H9 (cell line): ENCODE measurements at regions not wholly inside any gene's neighbourhood (a gene's known extent, or its start where the extent isn't known, plus 50 kb on each side); places are given as distances from the start of the nearest gene placed in this dataset.

Source experiments
- DNase-seq: peaks from one replicate; pipeline ENCODE4 v3.0.0-alpha.2; 2017
- H2AFZ ChIP-seq: one replicate; pipeline ENCODE4 v1.6.1; 2013; ENCODE audit warnings: mild to moderate bottlenecking, low read length, control low read depth, moderate library complexity
- H2AK5ac ChIP-seq: 2 replicates; pipeline ENCODE4 v1.6.1; 2013; ENCODE audit warnings: low read length, control low read depth, mixed read lengths; ENCODE audit not compliant: insufficient read length
- H2BK120ac ChIP-seq: one replicate; pipeline ENCODE4 v1.6.1; 2013; ENCODE audit warnings: low read depth, mild to moderate bottlenecking, low read length, control low read depth, inconsistent platforms; ENCODE audit not compliant: poor library complexity, severe bottlenecking
- H2BK12ac ChIP-seq: 2 replicates; pipeline ENCODE4 v1.6.1; 2013; ENCODE audit warnings: low read length, control low read depth, mixed read lengths, low read depth; ENCODE audit not compliant: insufficient read length
- H2BK15ac ChIP-seq: 2 replicates; pipeline ENCODE4 v1.6.1; 2013; ENCODE audit warnings: low read depth, low read length, control low read depth
- H2BK20ac ChIP-seq: one replicate; pipeline ENCODE4 v1.6.1; 2013; ENCODE audit warnings: low read depth, mild to moderate bottlenecking, low read length, control low read depth, inconsistent platforms; ENCODE audit not compliant: poor library complexity, severe bottlenecking
- H2BK5ac ChIP-seq: 2 replicates; pipeline ENCODE4 v1.6.1; 2013; ENCODE audit warnings: low read length, control low read depth, mixed read lengths; ENCODE audit not compliant: insufficient read length
- H3K14ac ChIP-seq: 2 replicates; pipeline ENCODE4 v1.6.1; 2013; ENCODE audit warnings: low read length, control low read depth; ENCODE audit not compliant: insufficient read depth
- H3K18ac ChIP-seq: 2 replicates; pipeline ENCODE4 v1.6.1; 2013; ENCODE audit warnings: low read depth, mild to moderate bottlenecking, mixed read lengths, low read length, control low read depth; ENCODE audit not compliant: insufficient read length
- H3K23ac ChIP-seq: 2 replicates; pipeline ENCODE4 v1.6.1; 2013; ENCODE audit warnings: low read length, control low read depth, mixed read lengths, low read depth; ENCODE audit not compliant: insufficient read length
- H3K23me2 ChIP-seq: 2 replicates; pipeline ENCODE4 v1.6.1; 2013; ENCODE audit warnings: low read depth, mild to moderate bottlenecking, mixed read lengths, low read length, control low read depth; ENCODE audit not compliant: insufficient read length, poor library complexity, severe bottlenecking
- H3K27ac ChIP-seq: 2 replicates; pipeline ENCODE4 v1.5.1; 2013; ENCODE audit warnings: low read length, control low read depth, mixed read lengths, low read depth; ENCODE audit not compliant: insufficient read length
- H3K27me3 ChIP-seq: 2 replicates; pipeline ENCODE4 v1.6.1; 2013; ENCODE audit warnings: low read length, control low read depth, inconsistent platforms; ENCODE audit not compliant: insufficient read depth
- H3K4ac ChIP-seq: 2 replicates; pipeline ENCODE4 v1.6.1; 2013; ENCODE audit warnings: low read depth, mild to moderate bottlenecking, control low read depth, inconsistent platforms, low read length, moderate library complexity
- H3K4me1 ChIP-seq: 2 replicates; pipeline ENCODE4 v1.6.1; 2013; ENCODE audit warnings: low read length, control low read depth, inconsistent platforms; ENCODE audit not compliant: insufficient read depth
- H3K4me2 ChIP-seq: 2 replicates; pipeline ENCODE4 v1.6.1; 2013; ENCODE audit warnings: low read length, control low read depth, mixed read lengths; ENCODE audit not compliant: insufficient read length, insufficient read depth
- H3K56ac ChIP-seq: 2 replicates; pipeline ENCODE4 v1.6.1; 2013; ENCODE audit warnings: low read depth, mild to moderate bottlenecking, mixed read lengths, low read length, control low read depth; ENCODE audit not compliant: insufficient read length
- H3K79me1 ChIP-seq: 2 replicates; pipeline ENCODE4 v1.6.1; 2013; ENCODE audit warnings: low read depth, mild to moderate bottlenecking, moderate library complexity, low read length, control low read depth, inconsistent platforms; ENCODE audit not compliant: insufficient read depth, poor library complexity, severe bottlenecking
- H3K79me2 ChIP-seq: 2 replicates; pipeline ENCODE4 v1.6.1; 2013; ENCODE audit warnings: low read length, control low read depth, inconsistent platforms; ENCODE audit not compliant: insufficient read depth
- H3K9ac ChIP-seq: 2 replicates; pipeline ENCODE4 v1.6.1; 2013; ENCODE audit warnings: low read length, control low read depth, mixed read lengths; ENCODE audit not compliant: insufficient read length; ENCODE audit errors: extremely low read depth
- H3K9me3 ChIP-seq: one replicate; pipeline ENCODE4 v1.6.1; 2013; ENCODE audit warnings: low read depth, low read length, inconsistent platforms; ENCODE audit not compliant: control insufficient read depth
- H3T11ph ChIP-seq: one replicate; pipeline ENCODE4 v1.6.1; 2013; ENCODE audit warnings: mild to moderate bottlenecking, low read length, control low read depth, inconsistent platforms
- H4K20me1 ChIP-seq: one replicate; pipeline ENCODE4 v1.6.1; 2013; ENCODE audit not compliant: control insufficient read depth, insufficient read length, insufficient read depth
- H4K5ac ChIP-seq: 2 replicates; pipeline ENCODE4 v1.6.1; 2013; ENCODE audit warnings: low read depth, mild to moderate bottlenecking, mixed read lengths, low read length, control low read depth; ENCODE audit not compliant: insufficient read length
- H4K8ac ChIP-seq: replicated peaks from 2 replicates; pipeline ENCODE4 v1.6.1; 2013; ENCODE audit warnings: low read length, control low read depth, mixed read lengths, low read depth; ENCODE audit not compliant: insufficient read length
- H4K91ac ChIP-seq: 2 replicates; pipeline ENCODE4 v1.6.1; 2013; ENCODE audit warnings: low read depth, mild to moderate bottlenecking, moderate library complexity, mixed read lengths, low read length, control low read depth; ENCODE audit not compliant: insufficient read length
- H3K27ac Mint-ChIP-seq, 3 experiments: 2 replicates in 2 of 3; 3 replicates in 1 of 3; pipeline ENCODE4 v1.8.0; 2020 to 2021; ENCODE audit warnings: mixed read lengths in 3 of 3, mild to moderate bottlenecking in 1 of 3, moderate library complexity in 1 of 3
- H3K27me3 Mint-ChIP-seq: 2 replicates; pipeline ENCODE4 v1.8.0; 2021; ENCODE audit warnings: low read depth, mild to moderate bottlenecking, moderate library complexity, mixed read lengths
- H3K36me3 Mint-ChIP-seq, 3 experiments: 2 replicates in 2 of 3; 3 replicates in 1 of 3; pipeline ENCODE4 v1.8.0; 2020 to 2021; ENCODE audit warnings: low read depth in 3 of 3, mixed read lengths in 3 of 3; ENCODE audit not compliant: insufficient read depth in 1 of 3
- H3K4me1 Mint-ChIP-seq, 2 experiments: 2 replicates each; pipeline ENCODE4 v1.8.0; 2020; ENCODE audit warnings: mixed read lengths in 2 of 2
- H3K4me3 Mint-ChIP-seq, 2 experiments: 2 replicates in 1 of 2; 3 replicates in 1 of 2; pipeline ENCODE4 v1.8.0; 2020 to 2021; ENCODE audit warnings: mild to moderate bottlenecking in 2 of 2, mixed read lengths in 2 of 2, moderate library complexity in 1 of 2
- H3K9me3 Mint-ChIP-seq, 2 experiments: 2 replicates in 1 of 2; 3 replicates in 1 of 2; pipeline ENCODE4 v1.8.0; 2020; ENCODE audit warnings: mild to moderate bottlenecking in 2 of 2, mixed read lengths in 2 of 2, moderate library complexity in 1 of 2
- CTCF ChIP-seq: fragments of 200-600 bp; sonication (generic); conservative IDR thresholded peaks from 3 replicates; pipeline ENCODE4 v1.8.0; 2021; ENCODE audit warnings: antibody characterized with exemption, mild to moderate bottlenecking
- WGBS: extraction: QIAGEN DNeasy Blood & Tissue Kit; methylation state at CpG from one replicate; pipeline ENCODE4 v1.1.7; 2013; ENCODE audit warnings: missing lambda C conversion rate, low lambda C conversion rate, mixed read lengths; ENCODE audit not compliant: insufficient read length; ENCODE audit errors: extremely low coverage; 5-methylcytosine and 5-hydroxymethylcytosine counted together

GRCh38 chr1:168394858-168395257, 114.2 kb downstream of the TBX19 start:
- Histone ChIP-seq H3K14ac (no peak overlapping the region), H2BK5ac (no peak overlapping the region), H3K27me3 (no peaks in the 10 kb centered on the region), H2BK120ac (no peak overlapping the region), H2BK12ac (no peak overlapping the region), H3K4ac (no peak overlapping the region), H3K23me2 (no peaks in the 10 kb centered on the region), H3K27ac (no peak overlapping the region), H2BK20ac (no peak overlapping the region), H3K79me1 (no peaks in the 10 kb centered on the region), H3K4me2 (no peak overlapping the region), H3T11ph (no peak overlapping the region), H3K18ac (no peak overlapping the region), H2AFZ (no peak overlapping the region), H4K5ac (no peak overlapping the region), H3K23ac (no peak overlapping the region), H4K91ac (no peak overlapping the region), H4K8ac (no peak overlapping the region), H2BK15ac (no peak overlapping the region), H4K20me1 (peaks cover 4% of the 10 kb centered on the region), H3K4me1 (peaks cover 5% of the 10 kb centered on the region), H3K79me2 (no peaks in the 10 kb centered on the region), H3K9ac (no peak overlapping the region), H3K9me3 (no peaks in the 10 kb centered on the region), H2AK5ac (no peak overlapping the region), H3K56ac (no peak overlapping the region)
- no peaks in the 10 kb centered on the region; the same call in 1 of the 2 replicates for H3K27me3 Mint-ChIP-seq
- TF ChIP-seq CTCF: no peak
- no peak overlapping the region for H3K4me3 Mint-ChIP-seq
- no peak overlapping the region for H3K27ac Mint-ChIP-seq
- no peak for DNase-seq
- WGBS: no CpG with 5 or more reads among the region's 1 CpG
- peaks cover 13 to 17% of the 10 kb centered on the region in 2 experiments for H3K4me1 Mint-ChIP-seq
- no peaks in the 10 kb centered on the region for H3K36me3 Mint-ChIP-seq
- H3K9me3 Mint-ChIP-seq: no peaks in the 10 kb centered on the region
